LNCAP (cell line): ENCODE measurements at regions not wholly inside any gene's neighbourhood (a gene's known extent, or its start where the extent isn't known, plus 50 kb on each side); places are given as distances from the start of the nearest gene placed in this dataset.

Experiments used
- TF ChIP-seq, protein P1 (sequence below): fragments of 450-650 bp; IDR thresholded peaks from 2 replicates; pipeline ENCODE4 v1.5.1; 2017; ENCODE audit warnings: mild to moderate bottlenecking

DNA sequence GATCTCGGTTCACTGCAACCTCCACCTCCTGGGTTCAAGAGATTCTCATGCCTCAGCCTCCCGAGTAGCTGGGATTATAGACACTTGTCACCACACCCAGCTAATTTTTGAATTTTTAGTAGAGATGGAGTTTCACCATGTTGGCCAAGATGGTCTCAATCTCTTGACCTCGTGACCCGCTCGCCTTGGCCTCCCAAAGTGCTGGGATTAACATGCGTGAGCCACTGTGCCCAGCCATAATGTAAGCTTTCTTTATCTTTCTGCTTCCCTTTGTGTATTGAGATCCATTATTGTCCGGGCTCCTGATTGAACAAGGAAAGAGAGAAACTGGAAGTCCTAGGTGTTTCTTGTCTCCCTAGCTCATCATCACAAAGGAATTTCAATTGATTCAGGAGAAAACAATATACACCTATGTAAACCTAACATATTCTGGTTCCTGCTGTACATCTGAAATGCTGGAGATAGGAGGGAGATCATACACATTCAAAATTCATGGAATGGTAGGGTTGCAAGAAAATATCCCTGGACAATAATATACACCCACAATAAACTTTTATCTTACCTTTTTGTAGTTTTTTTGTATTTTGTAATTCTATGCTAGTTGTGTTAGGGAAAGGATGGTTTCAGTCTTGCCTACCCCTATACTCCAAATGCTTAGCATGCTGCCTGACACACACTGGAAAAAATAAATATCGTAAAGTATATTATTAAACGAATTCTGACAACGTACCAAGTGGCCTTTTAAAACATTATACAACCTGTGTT is 194.4 kb upstream of the HS3ST1 start:
- TF ChIP-seq, protein P1, sequence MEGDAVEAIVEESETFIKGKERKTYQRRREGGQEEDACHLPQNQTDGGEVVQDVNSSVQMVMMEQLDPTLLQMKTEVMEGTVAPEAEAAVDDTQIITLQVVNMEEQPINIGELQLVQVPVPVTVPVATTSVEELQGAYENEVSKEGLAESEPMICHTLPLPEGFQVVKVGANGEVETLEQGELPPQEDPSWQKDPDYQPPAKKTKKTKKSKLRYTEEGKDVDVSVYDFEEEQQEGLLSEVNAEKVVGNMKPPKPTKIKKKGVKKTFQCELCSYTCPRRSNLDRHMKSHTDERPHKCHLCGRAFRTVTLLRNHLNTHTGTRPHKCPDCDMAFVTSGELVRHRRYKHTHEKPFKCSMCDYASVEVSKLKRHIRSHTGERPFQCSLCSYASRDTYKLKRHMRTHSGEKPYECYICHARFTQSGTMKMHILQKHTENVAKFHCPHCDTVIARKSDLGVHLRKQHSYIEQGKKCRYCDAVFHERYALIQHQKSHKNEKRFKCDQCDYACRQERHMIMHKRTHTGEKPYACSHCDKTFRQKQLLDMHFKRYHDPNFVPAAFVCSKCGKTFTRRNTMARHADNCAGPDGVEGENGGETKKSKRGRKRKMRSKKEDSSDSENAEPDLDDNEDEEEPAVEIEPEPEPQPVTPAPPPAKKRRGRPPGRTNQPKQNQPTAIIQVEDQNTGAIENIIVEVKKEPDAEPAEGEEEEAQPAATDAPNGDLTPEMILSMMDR = no peak

DNA sequence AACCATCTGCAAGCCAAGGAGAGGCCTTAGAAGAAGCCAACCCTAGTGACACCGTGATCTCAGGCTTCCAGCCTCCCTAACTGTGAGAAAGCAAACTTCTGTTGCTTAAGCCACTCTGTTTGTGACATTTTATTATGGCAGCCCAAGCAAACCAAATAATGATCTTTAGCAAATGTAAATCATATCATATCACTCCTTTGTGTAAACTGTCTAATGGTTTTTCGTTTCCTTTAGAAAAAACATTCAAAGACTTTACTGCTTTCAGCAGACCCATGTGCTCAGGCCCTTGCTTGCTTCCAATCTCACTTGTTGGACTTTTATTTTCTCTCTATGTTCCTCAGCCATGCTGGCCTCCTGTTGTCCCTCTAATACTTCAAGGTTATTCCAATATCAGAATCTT is 192.2 kb upstream of the HS3ST1 start:
- TF ChIP-seq, protein P1 = no peak

GRCh38 chr4:11618666-11619282 is 190.1 kb upstream of the HS3ST1 start:
- TF ChIP-seq, protein P1 = no peak

GRCh38 chr4:11616856-11617255 is 188.2 kb upstream of the HS3ST1 start:
- TF ChIP-seq, protein P1 = no peak

DNA sequence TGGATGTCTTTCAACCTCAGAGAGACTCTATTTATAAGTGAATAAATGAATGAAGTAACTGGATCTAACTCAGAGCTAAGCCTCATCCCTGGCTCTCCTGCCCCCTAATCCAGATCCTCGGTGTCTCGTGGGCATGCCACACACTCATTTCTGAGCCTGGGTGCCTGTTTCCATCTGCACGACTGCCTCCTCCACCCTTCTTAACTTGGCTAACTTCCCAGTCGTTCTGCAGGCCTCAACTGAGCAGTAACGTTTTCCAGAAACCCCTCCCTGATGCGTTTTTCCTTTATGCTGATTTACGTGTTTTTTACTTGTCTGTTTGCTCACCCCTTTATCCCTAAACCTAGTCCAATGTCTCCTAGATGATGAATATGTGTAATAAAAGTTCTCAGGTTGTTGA is 186.9 kb upstream of the HS3ST1 start:
- TF ChIP-seq, protein P1 = no peak

GRCh38 chr4:11614426-11614825 is 185.7 kb upstream of the HS3ST1 start:
- TF ChIP-seq, protein P1 = no peak

DNA sequence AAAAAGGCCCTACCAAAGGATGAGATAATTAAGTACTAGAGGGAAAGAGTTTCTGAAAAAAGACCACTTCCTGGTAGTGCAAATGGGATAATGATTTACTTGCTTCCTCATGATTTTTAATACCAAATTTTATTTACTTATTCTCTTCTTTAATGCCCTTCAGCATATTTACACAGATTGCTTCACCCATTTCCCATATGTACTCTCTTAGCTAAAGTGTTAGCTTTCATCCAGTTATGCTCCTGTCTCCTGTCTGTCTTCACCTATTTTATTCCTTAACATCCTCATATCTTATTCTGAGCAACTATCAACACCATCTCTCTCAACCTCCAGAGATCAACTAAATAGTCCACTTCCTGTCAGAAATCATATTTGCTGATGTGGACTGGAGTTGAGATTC is 183.2 kb upstream of the HS3ST1 start:
- TF ChIP-seq, protein P1 = no peak
